Lung (tissue), 11 donors: ENCODE measurements at regions not wholly inside any gene's neighbourhood (a gene's known extent, or its start where the extent isn't known, plus 50 kb on each side); places are given as distances from the start of the nearest gene placed in this dataset.

Experiments used
- ATAC-seq: fragments of 200-7000 bp; cut with Tn5 transposase; one replicate; pipeline ENCODE4 v1.9.1; 2020; ENCODE audit warnings: moderate number of reproducible peaks; ENCODE audit not compliant: insufficient read depth, low FRiP score
- DNase-seq, 3 donors: peaks; one replicate each; pipeline ENCODE4 v3.0.0-alpha.2; 2013 to 2017
- H3K27ac ChIP-seq, 2 donors: one replicate each; pipeline ENCODE4 v1.5.1; 2013; ENCODE audit warnings: mild to moderate bottlenecking in 2 of 2, moderate library complexity in 2 of 2, control low read depth in 1 of 2, inconsistent platforms in 1 of 2, low read depth in 1 of 2, low read length in 1 of 2
- H3K27me3 ChIP-seq, 3 donors: one replicate each; pipeline ENCODE4 v1.5.1; 2013; ENCODE audit warnings: low read length in 2 of 3; ENCODE audit not compliant: control insufficient read depth in 3 of 3, insufficient read depth in 3 of 3
- H3K36me3 ChIP-seq, 4 donors: one replicate each; pipeline ENCODE4 v1.5.1; 2013; ENCODE audit warnings: low read length in 4 of 4, mild to moderate bottlenecking in 1 of 4, moderate library complexity in 1 of 4; ENCODE audit not compliant: control insufficient read depth in 4 of 4, insufficient read depth in 4 of 4
- H3K4me1 ChIP-seq, 5 donors: one replicate each; pipeline ENCODE4 v1.5.1; 2013; ENCODE audit warnings: low read length in 5 of 5, mild to moderate bottlenecking in 2 of 5, moderate library complexity in 1 of 5; ENCODE audit not compliant: control insufficient read depth in 5 of 5, insufficient read depth in 5 of 5
- H3K4me3 ChIP-seq: one replicate; pipeline ENCODE4 v1.5.1; 2013; ENCODE audit warnings: mild to moderate bottlenecking, control low read depth, moderate library complexity
- H3K9ac ChIP-seq, 2 donors: one replicate each; pipeline ENCODE4 v1.5.1; 2013; ENCODE audit warnings: low read length in 2 of 2, control low read depth in 1 of 2; ENCODE audit not compliant: insufficient read depth in 1 of 2
- H3K9me3 ChIP-seq, 4 donors: one replicate each; pipeline ENCODE4 v1.5.1; 2013; ENCODE audit warnings: low read length in 3 of 4, mild to moderate bottlenecking in 1 of 4, moderate library complexity in 1 of 4; ENCODE audit not compliant: control insufficient read depth in 4 of 4, insufficient read depth in 3 of 4
- CTCF ChIP-seq: IDR thresholded peaks from 2 replicates; pipeline ENCODE4 v1.5.1; 2012; ENCODE audit warnings: mild to moderate bottlenecking; ENCODE audit errors: control extremely low read depth, extremely low read depth
- WGBS, 2 donors: extraction: QIAGEN DNeasy Blood & Tissue Kit; methylation state at CpG; one replicate each; pipeline ENCODE4 v1.1.7; 2013; 5-methylcytosine and 5-hydroxymethylcytosine counted together
- donor health status: control.
- donor health status: control.
- donor health status: Bipolar disorder and iron deficiency.
- donor health status: healthy.
- donor health status: DM: yes; HTN: yes; CAD: no.

- DNase-seq (no peak), ATAC-seq (no peak)
- H3K9me3 ChIP-seq, result peaks cover 1 to 55% (median 34%) of the 10 kb centered on the region in 4 donors
- H3K4me1 ChIP-seq, result no peaks in the 10 kb centered on the region
- no peak for TF ChIP-seq CTCF
- no peaks in the 10 kb centered on the region for H3K27me3 ChIP-seq
- no peak overlapping the region for H3K27ac ChIP-seq
- H3K36me3 ChIP-seq, result no peaks in the 10 kb centered on the region
- no peak overlapping the region for H3K9ac ChIP-seq
- no peak overlapping the region for H3K4me3 ChIP-seq
- WGBS, 2 donors, result 69 to 71% methylated on average over 19 of the region's 19 CpGs
Measured at GRCh38 chr12:34595749-34596733, 573.7 kb downstream of the ALG10 start.

GRCh38 chr12:34597548-34598351 lies 575.5 kb downstream of the ALG10 start:
- no peak for ATAC-seq
- TF ChIP-seq CTCF, result no peak
- H3K9me3 ChIP-seq, result peaks cover 0 to 72% (median 25%) of the 10 kb centered on the region in 4 donors

GRCh38 chr12:34598352-34598827 lies 576.1 kb downstream of the ALG10 start:
- H3K9ac ChIP-seq, result no peak overlapping the region
- H3K27ac ChIP-seq, result no peak overlapping the region
- no peaks in the 10 kb centered on the region for H3K36me3 ChIP-seq
- H3K4me1 ChIP-seq, result no peaks in the 10 kb centered on the region
- no peaks in the 10 kb centered on the region for H3K27me3 ChIP-seq
- WGBS, 2 donors, result 65 to 66% methylated on average over 7 of the region's 7 CpGs
- no peak for ATAC-seq
- no peak for DNase-seq
- TF ChIP-seq CTCF, result no peak
- no peak overlapping the region for H3K4me3 ChIP-seq
- H3K9me3 ChIP-seq, result peaks cover 0 to 78% (median 25%) of the 10 kb centered on the region in 4 donors

More at GRCh38 chr12:34597548-34598351, 575.5 kb downstream of the ALG10 start:
- Histone ChIP-seq H3K9ac (no peak overlapping the region), H3K4me1 (no peaks in the 10 kb centered on the region), H3K4me3 (no peak overlapping the region), H3K36me3 (no peaks in the 10 kb centered on the region), H3K27me3 (no peaks in the 10 kb centered on the region), H3K27ac (no peak overlapping the region)
- 62 to 73% methylated on average over 21 of the region's 21 CpGs for WGBS, 2 donors
- DNase-seq, result no peak
